KBM-7 (cell line): ENCODE measurements at regions not wholly inside any gene's neighbourhood (a gene's known extent, or its start where the extent isn't known, plus 50 kb on each side); places are given as distances from the start of the nearest gene placed in this dataset.
"Not testable (repeated sequence)": the region's sequence is repeated elsewhere in the genome, so short reads cannot be mapped to it uniquely, and the experiment has no call there.

ENCODE experiments used
- DNase-seq: peaks from one replicate; pipeline ENCODE4 v3.0.0-alpha.2; 2015
- in situ Hi-C: fragments of 300-500 bp; cut with MboI; formaldehyde crosslinking; loops from 2 replicates; pipeline ENCODE4 v1.14.3; 2020; ENCODE audit warnings: low sequenced_read_pairs, low pct_unique_long_range_greater_than_20kb, mixed read lengths

GRCh38 chr6:150681578-150682395, 82.1 kb downstream of the PLEKHG1 start:
- in situ Hi-C loops: no loop called here

GRCh38 chr6:150683320-150683719, 83.6 kb downstream of the PLEKHG1 start:
- in situ Hi-C loops: no loop called here
- DNase-seq: no peak

More at GRCh38 chr6:150681578-150682395, 82.1 kb downstream of the PLEKHG1 start:
- no peak for DNase-seq

GRCh38 chr6:150684161-150684560, 84.5 kb downstream of the PLEKHG1 start:
- DNase-seq: no peak
- in situ Hi-C loops: no loop called here

- in situ Hi-C loops: no loop called here
Measured at GRCh38 chr6:150684714-150685459, 85.2 kb downstream of the PLEKHG1 start.

GRCh38 chr6:150685860-150686259, 86.2 kb downstream of the PLEKHG1 start:
- in situ Hi-C loops: no loop called here
- DNase-seq: peak; percentile 51

More at GRCh38 chr6:150684714-150685459, 85.2 kb downstream of the PLEKHG1 start:
- no peak for DNase-seq

GRCh38 chr6:150686566-150686965, 86.9 kb downstream of the PLEKHG1 start:
- in situ Hi-C loops: no loop called here
- DNase-seq: no peak

- in situ Hi-C loops: no loop called here
- no peak for DNase-seq
Measured at GRCh38 chr6:150687508-150687907, 87.8 kb downstream of the PLEKHG1 start.

- in situ Hi-C loops: no loop called here
- DNase-seq: no peak
Measured at GRCh38 chr6:150689900-150690590, 90.4 kb downstream of the PLEKHG1 start.

GRCh38 chr6:150690681-150691080, 91.0 kb downstream of the PLEKHG1 start:
- in situ Hi-C loops: no loop called here
- DNase-seq: no peak

- peak; percentile 69 for DNase-seq
- in situ Hi-C loops: no loop called here
Measured at GRCh38 chr6:150691463-150691862, 91.8 kb downstream of the PLEKHG1 start.

- in situ Hi-C loops: no loop called here
- no peak for DNase-seq
Measured at GRCh38 chr6:150692604-150693003, 92.9 kb downstream of the PLEKHG1 start.

- no peak for DNase-seq
- in situ Hi-C loops: no loop called here
Measured at GRCh38 chr6:150694889-150695288, 95.2 kb downstream of the PLEKHG1 start.

- DNase-seq: no peak
- in situ Hi-C loops: no loop called here
Measured at GRCh38 chr6:150695652-150696051, 96.0 kb downstream of the PLEKHG1 start.

GRCh38 chr6:150696190-150696589, 96.5 kb downstream of the PLEKHG1 start:
- DNase-seq: no peak
- in situ Hi-C loops: no loop called here

- DNase-seq, in situ Hi-C loops: not testable (repeated sequence)
Measured at GRCh38 chr6:150696918-150697317, 97.2 kb downstream of the PLEKHG1 start.

- DNase-seq: no peak
- in situ Hi-C loops: no loop called here
Measured at GRCh38 chr6:150697515-150697914, 97.8 kb downstream of the PLEKHG1 start.

GRCh38 chr6:150698391-150698790, 98.7 kb downstream of the PLEKHG1 start:
- no peak for DNase-seq
- in situ Hi-C loops: no loop called here

- in situ Hi-C loops: no loop called here
- peak; percentile 42 for DNase-seq
Measured at GRCh38 chr6:150702675-150703074, 103.0 kb downstream of the PLEKHG1 start.

GRCh38 chr6:150704447-150705192, 104.9 kb downstream of the PLEKHG1 start:
- in situ Hi-C loops: no loop called here
- DNase-seq: no peak
